B cell (primary cell): ENCODE measurements at regions not wholly inside any gene's neighbourhood (a gene's known extent, or its start where the extent isn't known, plus 50 kb on each side); places are given as distances from the start of the nearest gene placed in this dataset.

ENCODE experiments used
- ATAC-seq: fragments of 200-7000 bp; cut with Tn5 transposase; one replicate; pipeline ENCODE4 v1.10.0; 2021; ENCODE audit warnings: low read depth, mild to moderate bottlenecking, moderate number of reproducible peaks, moderate library complexity
- CTCF ChIA-PET: fragments of 350-600 bp; sonication (Branson Sonifier 250); formaldehyde crosslinking; loops from one replicate; lab custom pipeline; 2021; ENCODE audit warnings: antibody characterized with exemption, inconsistent platforms; lab: Charles Lee
- POLR2A ChIA-PET: fragments of 350-600 bp; sonication (Branson Sonifier 250); formaldehyde crosslinking; loops from one replicate; lab custom pipeline; 2021; ENCODE audit warnings: antibody characterized with exemption; lab: Charles Lee
- DNase-seq: peaks from one replicate; pipeline ENCODE4 v3.0.0; 2013
- H2AFZ ChIP-seq: 2 replicates; pipeline ENCODE4 v1.6.1; 2012; ENCODE audit warnings: mild to moderate bottlenecking, low read depth, low read length; ENCODE audit not compliant: insufficient read depth, poor library complexity, severe bottlenecking
- H3K27ac ChIP-seq, 2 donors: 1 replicate in 1 of 2; 2 replicates in 1 of 2; pipeline ENCODE4 v1.5.1; 2012 to 2013; ENCODE audit warnings: low read length in 2 of 2, mild to moderate bottlenecking in 2 of 2, moderate library complexity in 1 of 2
- H3K27me3 ChIP-seq, 4 experiments: fragments of 200-600 bp in 1 of 4; sonication (generic) in 1 of 4; replicated peaks in 1 of 4; 1 replicate in 2 of 4; 2 replicates in 2 of 4; pipeline versions ENCODE4 v1.6.1 to v1.7.0; 2013 to 2016; ENCODE audit warnings: low read length in 3 of 4, mild to moderate bottlenecking in 2 of 4, mixed read lengths in 1 of 4, moderate library complexity in 1 of 4; ENCODE audit not compliant: insufficient read depth in 4 of 4, control insufficient read depth in 3 of 4; ENCODE audit errors: control extremely low read depth in 1 of 4
- H3K36me3 ChIP-seq, 2 experiments: replicated peaks in 1 of 2; 1 replicate in 1 of 2; 2 replicates in 1 of 2; pipeline versions ENCODE4 v1.6.1 to v1.7.1; 2013; ENCODE audit warnings: low read length in 1 of 2; ENCODE audit not compliant: insufficient read depth in 2 of 2, control insufficient read depth in 1 of 2; ENCODE audit errors: control extremely low read depth in 1 of 2, extremely low read depth in 1 of 2
- H3K4me1 ChIP-seq, 2 donors: fragments of 200-600 bp in 1 of 2; sonication (generic) in 1 of 2; 1 replicate in 1 of 2; 2 replicates in 1 of 2; pipeline versions ENCODE4 v1.5.1 to v1.6.1; 2013 to 2017; ENCODE audit warnings: low read length in 2 of 2; ENCODE audit not compliant: control insufficient read depth in 2 of 2, insufficient read depth in 2 of 2
- H3K4me2 ChIP-seq: replicated peaks from 2 replicates; pipeline ENCODE3; 2012; ENCODE audit warnings: mild to moderate bottlenecking, low read depth, low read length; ENCODE audit not compliant: poor library complexity, severe bottlenecking
- H3K4me3 ChIP-seq, 5 experiments: fragments of 200-600 bp in 1 of 5; sonication (generic) in 1 of 5; 1 replicate in 3 of 5; 2 replicates in 2 of 5; pipeline versions ENCODE4 v1.5.1 to v1.7.0; 2011 to 2016; ENCODE audit warnings: low read length in 4 of 5, mild to moderate bottlenecking in 4 of 5, low read depth in 2 of 5, control low read depth in 1 of 5, moderate library complexity in 1 of 5; ENCODE audit not compliant: insufficient read depth in 1 of 5; ENCODE audit errors: control extremely low read depth in 1 of 5, extremely low read depth in 1 of 5
- H3K79me2 ChIP-seq: fragments of 200-600 bp; sonication (generic); one replicate; pipeline ENCODE4 v1.6.0; 2016; ENCODE audit warnings: low read length; ENCODE audit not compliant: control insufficient read depth, insufficient read depth
- H3K9ac ChIP-seq: fragments of 200-600 bp; sonication (generic); 2 replicates; pipeline ENCODE4 v1.6.1; 2017; ENCODE audit warnings: mild to moderate bottlenecking, low read length, moderate library complexity
- H3K9me3 ChIP-seq, 3 donors: one replicate each; pipeline versions ENCODE4 v1.6.1 to v1.7.1; 2013; ENCODE audit warnings: low read length in 2 of 3; ENCODE audit not compliant: control insufficient read depth in 2 of 3, insufficient read depth in 1 of 3; ENCODE audit errors: control extremely low read depth in 1 of 3
- H4K20me1 ChIP-seq: 2 replicates; pipeline ENCODE4 v1.6.0; 2012; ENCODE audit warnings: mild to moderate bottlenecking, low read length; ENCODE audit not compliant: insufficient read depth, control insufficient read depth, poor library complexity, severe bottlenecking
- H3K27ac Mint-ChIP-seq: one replicate; pipeline ENCODE4 v1.8.0; 2021; ENCODE audit warnings: mixed read lengths
- H3K27me3 Mint-ChIP-seq: one replicate; pipeline ENCODE4 v1.8.0; 2021; ENCODE audit warnings: mixed read lengths
- H3K4me1 Mint-ChIP-seq: one replicate; pipeline ENCODE4 v1.8.0; 2021; ENCODE audit warnings: mixed read lengths
- H3K4me3 Mint-ChIP-seq: one replicate; pipeline ENCODE4 v1.8.0; 2021; ENCODE audit warnings: mixed read lengths
- H3K9me3 Mint-ChIP-seq: one replicate; pipeline ENCODE4 v1.8.0; 2022; ENCODE audit warnings: mixed read lengths; ENCODE audit not compliant: insufficient read depth
- EZH2 ChIP-seq: IDR thresholded peaks from 2 replicates; pipeline ENCODE4 v1.6.1; 2012; ENCODE audit warnings: borderline replicate concordance, low read depth, mild to moderate bottlenecking, moderate library complexity, low read length; ENCODE audit not compliant: insufficient read depth, poor library complexity, severe bottlenecking
- WGBS: methylation state at CpG from one replicate; pipeline ENCODE4 v1.1.5; 2013; ENCODE audit warnings: missing lambda C conversion rate; ENCODE audit not compliant: insufficient coverage; 5-methylcytosine and 5-hydroxymethylcytosine counted together
- intact Hi-C: fragments of 100-400 bp; cut with micrococcal nuclease; formaldehyde crosslinking; loops from one replicate; pipeline ENCODE4 v1.10.0; 2022
- TF ChIP-seq, protein P1 (sequence below): fragments of 200-600 bp; IDR thresholded peaks from one replicate; pipeline ENCODE4 v1.8.0; 2022; ENCODE audit warnings: antibody characterized with exemption, mild to moderate bottlenecking

GRCh38 chr12:105836242-105836622 lies 302.5 kb downstream of the NUAK1 start:
- 100% methylated on average over 2 of the region's 2 CpGs for WGBS
- Histone ChIP-seq H3K4me3 (no peak overlapping the region), H3K4me1 (no peaks in the 10 kb centered on the region), H3K9me3 (no peaks in the 10 kb centered on the region), H3K79me2 (no peaks in the 10 kb centered on the region), H3K27ac (no peak overlapping the region), H3K36me3 (no peaks in the 10 kb centered on the region), H2AFZ (no peak overlapping the region), H3K4me2 (no peak overlapping the region), H3K9ac (no peak overlapping the region), H4K20me1 (no peaks in the 10 kb centered on the region), H3K27me3 (no peaks in the 10 kb centered on the region)
- H3K27me3 Mint-ChIP-seq = no peaks in the 10 kb centered on the region
- H3K27ac Mint-ChIP-seq = no peak overlapping the region
- H3K4me3 Mint-ChIP-seq = no peak overlapping the region
- H3K9me3 Mint-ChIP-seq = no peaks in the 10 kb centered on the region
- DNase-seq (no peak), ATAC-seq (no peak)
- POLR2A ChIA-PET = no interaction called here
- CTCF ChIA-PET = no interaction called here
- no peak for TF ChIP-seq EZH2
- TF ChIP-seq, protein P1, sequence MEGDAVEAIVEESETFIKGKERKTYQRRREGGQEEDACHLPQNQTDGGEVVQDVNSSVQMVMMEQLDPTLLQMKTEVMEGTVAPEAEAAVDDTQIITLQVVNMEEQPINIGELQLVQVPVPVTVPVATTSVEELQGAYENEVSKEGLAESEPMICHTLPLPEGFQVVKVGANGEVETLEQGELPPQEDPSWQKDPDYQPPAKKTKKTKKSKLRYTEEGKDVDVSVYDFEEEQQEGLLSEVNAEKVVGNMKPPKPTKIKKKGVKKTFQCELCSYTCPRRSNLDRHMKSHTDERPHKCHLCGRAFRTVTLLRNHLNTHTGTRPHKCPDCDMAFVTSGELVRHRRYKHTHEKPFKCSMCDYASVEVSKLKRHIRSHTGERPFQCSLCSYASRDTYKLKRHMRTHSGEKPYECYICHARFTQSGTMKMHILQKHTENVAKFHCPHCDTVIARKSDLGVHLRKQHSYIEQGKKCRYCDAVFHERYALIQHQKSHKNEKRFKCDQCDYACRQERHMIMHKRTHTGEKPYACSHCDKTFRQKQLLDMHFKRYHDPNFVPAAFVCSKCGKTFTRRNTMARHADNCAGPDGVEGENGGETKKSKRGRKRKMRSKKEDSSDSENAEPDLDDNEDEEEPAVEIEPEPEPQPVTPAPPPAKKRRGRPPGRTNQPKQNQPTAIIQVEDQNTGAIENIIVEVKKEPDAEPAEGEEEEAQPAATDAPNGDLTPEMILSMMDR = no peak
- intact Hi-C loops = no loop called here
- no peaks in the 10 kb centered on the region for H3K4me1 Mint-ChIP-seq

DNA sequence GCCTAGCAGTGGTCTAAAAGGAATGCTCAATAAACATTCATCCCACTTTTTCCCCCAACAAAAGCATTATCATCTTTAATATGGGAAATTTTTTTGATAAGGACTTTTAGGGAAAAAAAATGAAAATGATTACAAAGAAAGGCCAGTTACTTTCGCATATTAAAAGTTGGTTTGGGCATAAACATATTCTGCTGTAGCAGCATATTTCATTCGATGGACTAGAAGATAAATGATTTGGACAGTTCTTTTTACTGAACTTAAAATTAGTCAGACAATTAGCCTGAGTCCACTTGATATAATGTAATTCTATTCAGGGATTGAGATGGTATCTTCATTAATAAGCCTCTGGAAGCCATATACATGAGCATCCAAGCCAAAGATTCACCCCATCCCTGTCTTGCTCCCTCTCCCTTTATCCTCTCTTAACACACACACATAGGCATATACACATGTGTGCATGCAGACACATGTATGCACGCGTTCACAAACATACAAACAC lies 299.1 kb downstream of the NUAK1 start:
- no peak overlapping the region for H2AFZ ChIP-seq
- no peak for TF ChIP-seq EZH2
- TF ChIP-seq, protein P1 = no peak
- no peak for ATAC-seq
- no peak for DNase-seq
- no peak overlapping the region for H3K9ac ChIP-seq
- no peak overlapping the region for H3K27ac Mint-ChIP-seq
- H3K27me3 ChIP-seq = no peaks in the 10 kb centered on the region
- no peaks in the 10 kb centered on the region for H3K9me3 Mint-ChIP-seq
- POLR2A ChIA-PET = no interaction called here
- H3K4me1 ChIP-seq = no peaks in the 10 kb centered on the region
- no peak overlapping the region for H3K4me3 ChIP-seq
- H3K27me3 Mint-ChIP-seq = no peaks in the 10 kb centered on the region
- no peak overlapping the region for H3K27ac ChIP-seq
- no peak overlapping the region for H3K4me3 Mint-ChIP-seq
- WGBS = no CpG with 5 or more reads among the region's 4 CpGs
- CTCF ChIA-PET = no interaction called here
- H3K4me2 ChIP-seq = no peak overlapping the region
- no peaks in the 10 kb centered on the region for H3K9me3 ChIP-seq
- no peaks in the 10 kb centered on the region for H3K36me3 ChIP-seq
- intact Hi-C loops = no loop called here
- no peaks in the 10 kb centered on the region for H3K4me1 Mint-ChIP-seq
- no peaks in the 10 kb centered on the region for H3K79me2 ChIP-seq
- no peaks in the 10 kb centered on the region for H4K20me1 ChIP-seq
